Suprapubic skin (tissue), 4 donors: ENCODE measurements at regions not wholly inside any gene's neighbourhood (a gene's known extent, or its start where the extent isn't known, plus 50 kb on each side); places are given as distances from the start of the nearest gene placed in this dataset.

Source experiments
- EP300 ChIP-seq: sonication (generic); formaldehyde crosslinking; IDR thresholded peaks from one replicate; pipeline ENCODE4 v1.6.1; 2017; ENCODE audit warnings: antibody characterized with exemption
- POLR2A ChIP-seq, 2 donors: fragments of 450-650 bp; IDR thresholded peaks; one replicate each; pipeline ENCODE4 v1.6.1; 2017; ENCODE audit warnings: antibody characterized with exemption in 2 of 2, mild to moderate bottlenecking in 2 of 2, moderate library complexity in 2 of 2
- POLR2AphosphoS5 ChIP-seq, 3 donors: sonication (generic); formaldehyde crosslinking; IDR thresholded peaks; one replicate each; pipeline ENCODE4 v1.6.1; 2017; ENCODE audit warnings: antibody characterized with exemption in 3 of 3
- TF ChIP-seq, protein P1 (sequence below), 2 donors: fragments of 200-600 bp in 1 of 2; fragments of 450-650 bp in 1 of 2; sonication (generic) in 1 of 2; IDR thresholded peaks; one replicate each; pipeline ENCODE4 v1.5.1; 2016 to 2019; ENCODE audit warnings: antibody characterized with exemption in 2 of 2, mild to moderate bottlenecking in 1 of 2, moderate library complexity in 1 of 2

DNA sequence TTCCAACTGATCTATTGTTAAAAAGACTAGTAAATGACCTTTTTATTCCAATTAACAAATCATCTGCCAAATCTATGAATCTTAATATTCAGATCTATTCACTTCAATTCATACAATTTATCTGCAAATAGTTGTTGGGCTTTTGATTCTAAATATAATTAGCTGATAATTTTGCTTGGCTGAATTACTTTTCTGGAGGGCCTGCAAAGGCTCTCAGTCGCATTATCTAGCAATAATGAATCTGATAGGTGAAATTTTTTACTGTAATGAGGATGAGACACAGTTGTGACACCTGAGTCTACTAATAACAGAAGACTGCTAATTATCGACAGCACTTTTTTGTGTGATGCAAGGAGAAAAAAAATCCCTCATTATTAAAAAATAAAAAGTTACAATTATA is 565.1 kb downstream of the ZEB2 start:
- TF ChIP-seq, protein P1, sequence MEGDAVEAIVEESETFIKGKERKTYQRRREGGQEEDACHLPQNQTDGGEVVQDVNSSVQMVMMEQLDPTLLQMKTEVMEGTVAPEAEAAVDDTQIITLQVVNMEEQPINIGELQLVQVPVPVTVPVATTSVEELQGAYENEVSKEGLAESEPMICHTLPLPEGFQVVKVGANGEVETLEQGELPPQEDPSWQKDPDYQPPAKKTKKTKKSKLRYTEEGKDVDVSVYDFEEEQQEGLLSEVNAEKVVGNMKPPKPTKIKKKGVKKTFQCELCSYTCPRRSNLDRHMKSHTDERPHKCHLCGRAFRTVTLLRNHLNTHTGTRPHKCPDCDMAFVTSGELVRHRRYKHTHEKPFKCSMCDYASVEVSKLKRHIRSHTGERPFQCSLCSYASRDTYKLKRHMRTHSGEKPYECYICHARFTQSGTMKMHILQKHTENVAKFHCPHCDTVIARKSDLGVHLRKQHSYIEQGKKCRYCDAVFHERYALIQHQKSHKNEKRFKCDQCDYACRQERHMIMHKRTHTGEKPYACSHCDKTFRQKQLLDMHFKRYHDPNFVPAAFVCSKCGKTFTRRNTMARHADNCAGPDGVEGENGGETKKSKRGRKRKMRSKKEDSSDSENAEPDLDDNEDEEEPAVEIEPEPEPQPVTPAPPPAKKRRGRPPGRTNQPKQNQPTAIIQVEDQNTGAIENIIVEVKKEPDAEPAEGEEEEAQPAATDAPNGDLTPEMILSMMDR (IDR thresholded peaks at IDR 0.05), result no peak
- no peak for TF ChIP-seq POLR2A (IDR thresholded peaks at IDR 0.05)
- no peak for TF ChIP-seq POLR2AphosphoS5 (IDR thresholded peaks at IDR 0.05)
- no peak for TF ChIP-seq EP300
